ENCODE measurements at regions not wholly inside any gene's neighbourhood (a gene's known extent, or its start where the extent isn't known, plus 50 kb on each side); places are given as distances from the start of the nearest gene placed in this dataset.
"Not testable (repeated sequence)": the region's sequence is repeated elsewhere in the genome, so short reads cannot be mapped to it uniquely, and the experiment has no call there.

GRCh38 chr21:13893025-13893424 is 283.4 kb downstream of the POTED start:
- not testable (repeated sequence) for TF ChIP-seq TAF1 (IDR thresholded peaks at IDR 0.05; ENCODE audit: borderline replicate concordance, low read depth, low read length); POLR2A (IDR thresholded peaks at IDR 0.05; ENCODE audit: low read depth, low read length)
